GM23338 (cell line): ENCODE measurements at regions not wholly inside any gene's neighbourhood (a gene's known extent, or its start where the extent isn't known, plus 50 kb on each side); places are given as distances from the start of the nearest gene placed in this dataset.

Source experiments
- CREB1 ChIP-seq: fragments of 250-450 bp; sonication (Bioruptor Pico); IDR thresholded peaks from 2 replicates; pipeline ENCODE4 v1.5.0; 2020; ENCODE audit warnings: low read depth, mild to moderate bottlenecking, moderate library complexity
- EZH2 ChIP-seq: fragments of 200-600 bp; sonication (generic); IDR thresholded peaks from one replicate; pipeline ENCODE4 v1.8.0; 2017; ENCODE audit warnings: antibody characterized with exemption, mild to moderate bottlenecking, low read depth; ENCODE audit not compliant: unreplicated experiment
- EZH2phosphoT487 ChIP-seq: fragments of 200-600 bp; sonication (generic); IDR thresholded peaks from one replicate; pipeline ENCODE4 v1.8.1; 2018; ENCODE audit warnings: antibody characterized with exemption; ENCODE audit not compliant: unreplicated experiment
- JUNB ChIP-seq: IDR thresholded peaks from one replicate; pipeline ENCODE4 v1.6.1; 2016; ENCODE audit warnings: antibody characterized with exemption; ENCODE audit not compliant: unreplicated experiment
- NANOG ChIP-seq: IDR thresholded peaks from 2 replicates; pipeline ENCODE4 v1.6.1; 2016; ENCODE audit warnings: antibody characterized with exemption, borderline replicate concordance
- POLR2AphosphoS5 ChIP-seq: IDR thresholded peaks from 2 replicates; pipeline ENCODE4 v1.6.1; 2016; ENCODE audit warnings: antibody characterized with exemption, low read depth
- ZNF114 ChIP-seq: fragments of 250-450 bp; sonication (Bioruptor Pico); IDR thresholded peaks from 2 replicates; pipeline ENCODE4 v1.5.0; 2020; ENCODE audit warnings: mild to moderate bottlenecking, moderate library complexity
- ZNF331 ChIP-seq: fragments of 250-450 bp; sonication (Bioruptor Pico); IDR thresholded peaks from 2 replicates; pipeline ENCODE4 v1.5.0; 2020; ENCODE audit warnings: low read depth, mild to moderate bottlenecking, moderate library complexity
- TF ChIP-seq, protein P1 (sequence below), 2 experiments: fragments of 200-600 bp in 1 of 2; sonication (generic) in 1 of 2; conservative IDR thresholded peaks; 2 replicates each; pipeline versions ENCODE4 v1.5.1 to v1.6.1; 2016 to 2017; ENCODE audit warnings: antibody characterized with exemption in 2 of 2, low read depth in 2 of 2, mild to moderate bottlenecking in 2 of 2, moderate library complexity in 1 of 2
- TF ChIP-seq, protein P2 (sequence below): IDR thresholded peaks from one replicate; pipeline ENCODE4 v1.6.1; 2018; ENCODE audit warnings: antibody characterized with exemption; ENCODE audit not compliant: unreplicated experiment
- TF ChIP-seq, protein P3 (sequence below): fragments of 250-450 bp; sonication (Bioruptor Pico); IDR thresholded peaks from 2 replicates; pipeline ENCODE4 v1.5.0; 2020; ENCODE audit warnings: mild to moderate bottlenecking, moderate library complexity

DNA sequence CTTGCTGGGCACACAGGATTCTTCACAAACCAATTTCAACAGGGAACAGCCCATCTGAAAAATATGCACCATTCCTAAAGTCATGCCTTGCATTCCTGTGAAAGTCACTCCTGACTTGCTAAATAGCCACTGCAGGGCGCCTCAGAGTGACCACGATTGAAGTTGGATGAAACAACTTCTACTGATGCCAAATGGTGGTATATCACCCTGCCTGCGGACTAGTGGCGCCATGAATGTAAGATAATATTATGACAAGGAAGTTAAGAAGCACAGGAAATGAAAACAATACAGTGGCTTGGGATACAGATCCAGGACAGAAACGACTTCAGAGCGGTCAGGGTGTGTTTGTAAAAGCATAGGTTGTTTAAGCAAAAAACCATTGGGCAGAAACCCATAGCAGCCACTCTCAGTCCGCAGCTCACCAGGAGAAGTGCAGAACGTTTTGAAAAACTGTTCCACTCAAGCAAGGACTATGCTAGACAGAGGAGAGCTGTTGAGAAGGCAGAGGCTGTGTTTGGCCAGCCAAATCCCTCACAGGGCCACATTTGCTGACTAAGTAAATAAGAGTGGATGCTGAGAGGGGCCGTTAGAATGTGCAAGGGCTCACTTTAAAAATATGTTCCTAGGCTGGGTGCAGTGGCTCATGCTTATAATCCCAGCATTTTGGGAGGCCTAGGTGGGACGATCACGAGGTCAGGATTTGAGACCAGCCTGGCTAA, 250.4 kb downstream of the PTTG2 start:
- TF ChIP-seq, protein P1, sequence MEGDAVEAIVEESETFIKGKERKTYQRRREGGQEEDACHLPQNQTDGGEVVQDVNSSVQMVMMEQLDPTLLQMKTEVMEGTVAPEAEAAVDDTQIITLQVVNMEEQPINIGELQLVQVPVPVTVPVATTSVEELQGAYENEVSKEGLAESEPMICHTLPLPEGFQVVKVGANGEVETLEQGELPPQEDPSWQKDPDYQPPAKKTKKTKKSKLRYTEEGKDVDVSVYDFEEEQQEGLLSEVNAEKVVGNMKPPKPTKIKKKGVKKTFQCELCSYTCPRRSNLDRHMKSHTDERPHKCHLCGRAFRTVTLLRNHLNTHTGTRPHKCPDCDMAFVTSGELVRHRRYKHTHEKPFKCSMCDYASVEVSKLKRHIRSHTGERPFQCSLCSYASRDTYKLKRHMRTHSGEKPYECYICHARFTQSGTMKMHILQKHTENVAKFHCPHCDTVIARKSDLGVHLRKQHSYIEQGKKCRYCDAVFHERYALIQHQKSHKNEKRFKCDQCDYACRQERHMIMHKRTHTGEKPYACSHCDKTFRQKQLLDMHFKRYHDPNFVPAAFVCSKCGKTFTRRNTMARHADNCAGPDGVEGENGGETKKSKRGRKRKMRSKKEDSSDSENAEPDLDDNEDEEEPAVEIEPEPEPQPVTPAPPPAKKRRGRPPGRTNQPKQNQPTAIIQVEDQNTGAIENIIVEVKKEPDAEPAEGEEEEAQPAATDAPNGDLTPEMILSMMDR (conservative IDR thresholded peaks at IDR 0.05; ENCODE audit: low read depth in 2 of 2): no peak
- TF ChIP-seq, protein P2, sequence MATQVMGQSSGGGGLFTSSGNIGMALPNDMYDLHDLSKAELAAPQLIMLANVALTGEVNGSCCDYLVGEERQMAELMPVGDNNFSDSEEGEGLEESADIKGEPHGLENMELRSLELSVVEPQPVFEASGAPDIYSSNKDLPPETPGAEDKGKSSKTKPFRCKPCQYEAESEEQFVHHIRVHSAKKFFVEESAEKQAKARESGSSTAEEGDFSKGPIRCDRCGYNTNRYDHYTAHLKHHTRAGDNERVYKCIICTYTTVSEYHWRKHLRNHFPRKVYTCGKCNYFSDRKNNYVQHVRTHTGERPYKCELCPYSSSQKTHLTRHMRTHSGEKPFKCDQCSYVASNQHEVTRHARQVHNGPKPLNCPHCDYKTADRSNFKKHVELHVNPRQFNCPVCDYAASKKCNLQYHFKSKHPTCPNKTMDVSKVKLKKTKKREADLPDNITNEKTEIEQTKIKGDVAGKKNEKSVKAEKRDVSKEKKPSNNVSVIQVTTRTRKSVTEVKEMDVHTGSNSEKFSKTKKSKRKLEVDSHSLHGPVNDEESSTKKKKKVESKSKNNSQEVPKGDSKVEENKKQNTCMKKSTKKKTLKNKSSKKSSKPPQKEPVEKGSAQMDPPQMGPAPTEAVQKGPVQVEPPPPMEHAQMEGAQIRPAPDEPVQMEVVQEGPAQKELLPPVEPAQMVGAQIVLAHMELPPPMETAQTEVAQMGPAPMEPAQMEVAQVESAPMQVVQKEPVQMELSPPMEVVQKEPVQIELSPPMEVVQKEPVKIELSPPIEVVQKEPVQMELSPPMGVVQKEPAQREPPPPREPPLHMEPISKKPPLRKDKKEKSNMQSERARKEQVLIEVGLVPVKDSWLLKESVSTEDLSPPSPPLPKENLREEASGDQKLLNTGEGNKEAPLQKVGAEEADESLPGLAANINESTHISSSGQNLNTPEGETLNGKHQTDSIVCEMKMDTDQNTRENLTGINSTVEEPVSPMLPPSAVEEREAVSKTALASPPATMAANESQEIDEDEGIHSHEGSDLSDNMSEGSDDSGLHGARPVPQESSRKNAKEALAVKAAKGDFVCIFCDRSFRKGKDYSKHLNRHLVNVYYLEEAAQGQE: no peak
- TF ChIP-seq EZH2: no peak
- TF ChIP-seq CREB1 (CRISPR knock-in tag): no peak
- no peak for TF ChIP-seq POLR2AphosphoS5
- no peak for TF ChIP-seq ZNF331
- TF ChIP-seq JUNB: no peak
- TF ChIP-seq EZH2phosphoT487: no peak
- no peak for TF ChIP-seq ZNF114
- TF ChIP-seq NANOG: no peak
- TF ChIP-seq, protein P3, sequence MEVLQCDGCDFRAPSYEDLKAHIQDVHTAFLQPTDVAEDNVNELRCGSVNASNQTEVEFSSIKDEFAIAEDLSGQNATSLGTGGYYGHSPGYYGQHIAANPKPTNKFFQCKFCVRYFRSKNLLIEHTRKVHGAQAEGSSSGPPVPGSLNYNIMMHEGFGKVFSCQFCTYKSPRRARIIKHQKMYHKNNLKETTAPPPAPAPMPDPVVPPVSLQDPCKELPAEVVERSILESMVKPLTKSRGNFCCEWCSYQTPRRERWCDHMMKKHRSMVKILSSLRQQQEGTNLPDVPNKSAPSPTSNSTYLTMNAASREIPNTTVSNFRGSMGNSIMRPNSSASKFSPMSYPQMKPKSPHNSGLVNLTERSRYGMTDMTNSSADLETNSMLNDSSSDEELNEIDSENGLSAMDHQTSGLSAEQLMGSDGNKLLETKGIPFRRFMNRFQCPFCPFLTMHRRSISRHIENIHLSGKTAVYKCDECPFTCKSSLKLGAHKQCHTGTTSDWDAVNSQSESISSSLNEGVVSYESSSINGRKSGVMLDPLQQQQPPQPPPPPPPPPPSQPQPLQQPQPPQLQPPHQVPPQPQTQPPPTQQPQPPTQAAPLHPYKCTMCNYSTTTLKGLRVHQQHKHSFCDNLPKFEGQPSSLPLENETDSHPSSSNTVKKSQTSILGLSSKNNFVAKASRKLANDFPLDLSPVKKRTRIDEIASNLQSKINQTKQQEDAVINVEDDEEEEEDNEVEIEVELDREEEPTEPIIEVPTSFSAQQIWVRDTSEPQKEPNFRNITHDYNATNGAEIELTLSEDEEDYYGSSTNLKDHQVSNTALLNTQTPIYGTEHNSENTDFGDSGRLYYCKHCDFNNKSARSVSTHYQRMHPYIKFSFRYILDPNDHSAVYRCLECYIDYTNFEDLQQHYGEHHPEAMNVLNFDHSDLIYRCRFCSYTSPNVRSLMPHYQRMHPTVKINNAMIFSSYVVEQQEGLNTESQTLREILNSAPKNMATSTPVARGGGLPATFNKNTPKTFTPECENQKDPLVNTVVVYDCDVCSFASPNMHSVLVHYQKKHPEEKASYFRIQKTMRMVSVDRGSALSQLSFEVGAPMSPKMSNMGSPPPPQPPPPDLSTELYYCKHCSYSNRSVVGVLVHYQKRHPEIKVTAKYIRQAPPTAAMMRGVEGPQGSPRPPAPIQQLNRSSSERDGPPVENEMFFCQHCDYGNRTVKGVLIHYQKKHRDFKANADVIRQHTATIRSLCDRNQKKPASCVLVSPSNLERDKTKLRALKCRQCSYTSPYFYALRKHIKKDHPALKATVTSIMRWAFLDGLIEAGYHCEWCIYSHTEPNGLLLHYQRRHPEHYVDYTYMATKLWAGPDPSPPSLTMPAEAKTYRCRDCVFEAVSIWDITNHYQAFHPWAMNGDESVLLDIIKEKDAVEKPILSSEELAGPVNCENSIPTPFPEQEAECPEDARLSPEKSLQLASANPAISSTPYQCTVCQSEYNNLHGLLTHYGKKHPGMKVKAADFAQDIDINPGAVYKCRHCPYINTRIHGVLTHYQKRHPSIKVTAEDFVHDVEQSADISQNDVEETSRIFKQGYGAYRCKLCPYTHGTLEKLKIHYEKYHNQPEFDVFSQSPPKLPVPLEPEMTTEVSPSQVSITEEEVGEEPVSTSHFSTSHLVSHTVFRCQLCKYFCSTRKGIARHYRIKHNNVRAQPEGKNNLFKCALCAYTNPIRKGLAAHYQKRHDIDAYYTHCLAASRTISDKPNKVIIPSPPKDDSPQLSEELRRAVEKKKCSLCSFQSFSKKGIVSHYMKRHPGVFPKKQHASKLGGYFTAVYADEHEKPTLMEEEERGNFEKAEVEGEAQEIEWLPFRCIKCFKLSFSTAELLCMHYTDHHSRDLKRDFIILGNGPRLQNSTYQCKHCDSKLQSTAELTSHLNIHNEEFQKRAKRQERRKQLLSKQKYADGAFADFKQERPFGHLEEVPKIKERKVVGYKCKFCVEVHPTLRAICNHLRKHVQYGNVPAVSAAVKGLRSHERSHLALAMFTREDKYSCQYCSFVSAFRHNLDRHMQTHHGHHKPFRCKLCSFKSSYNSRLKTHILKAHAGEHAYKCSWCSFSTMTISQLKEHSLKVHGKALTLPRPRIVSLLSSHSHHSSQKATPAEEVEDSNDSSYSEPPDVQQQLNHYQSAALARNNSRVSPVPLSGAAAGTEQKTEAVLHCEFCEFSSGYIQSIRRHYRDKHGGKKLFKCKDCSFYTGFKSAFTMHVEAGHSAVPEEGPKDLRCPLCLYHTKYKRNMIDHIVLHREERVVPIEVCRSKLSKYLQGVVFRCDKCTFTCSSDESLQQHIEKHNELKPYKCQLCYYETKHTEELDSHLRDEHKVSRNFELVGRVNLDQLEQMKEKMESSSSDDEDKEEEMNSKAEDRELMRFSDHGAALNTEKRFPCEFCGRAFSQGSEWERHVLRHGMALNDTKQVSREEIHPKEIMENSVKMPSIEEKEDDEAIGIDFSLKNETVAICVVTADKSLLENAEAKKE (CRISPR knock-in tag): no peak
